SHP77 (cell line): ENCODE measurements at regions not wholly inside any gene's neighbourhood (a gene's known extent, or its start where the extent isn't known, plus 50 kb on each side); places are given as distances from the start of the nearest gene placed in this dataset.
A peak's percentile ranks its signal among the peaks of the same experiment; 100 is the strongest.

Source experiments
- DNase-seq, 2 experiments: peaks; one replicate each; lab custom pipeline; 2025; lab: John Stamatoyannopoulos, UW

DNA sequence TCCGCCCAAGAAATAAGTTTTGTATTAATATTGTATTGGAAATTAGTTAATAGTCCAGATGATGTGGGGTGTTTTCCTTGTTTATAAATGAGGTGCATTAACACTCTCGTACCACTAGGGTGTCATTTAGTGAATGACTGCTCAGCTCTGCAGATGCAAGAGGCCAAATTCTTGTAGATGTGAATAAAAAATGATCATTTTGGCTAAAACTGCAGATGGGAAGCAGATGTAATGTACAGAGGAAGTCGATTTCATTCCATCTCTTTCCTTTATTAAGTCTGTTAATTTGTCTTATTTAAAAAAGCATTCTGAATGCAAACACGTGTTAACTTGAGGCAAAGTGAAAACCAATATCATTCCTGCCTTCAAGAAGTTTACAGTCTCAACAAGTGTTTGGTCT is 108.1 kb downstream of the DHX15 start:
- DNase-seq, result no peak

GRCh38 chr4:24475756-24476155 is 108.6 kb downstream of the DHX15 start:
- DNase-seq, result no peak

- peak in 1 of 2 experiments; percentile 10 for DNase-seq
Measured at GRCh38 chr4:24473309-24473721, 111.0 kb downstream of the DHX15 start.

DNA sequence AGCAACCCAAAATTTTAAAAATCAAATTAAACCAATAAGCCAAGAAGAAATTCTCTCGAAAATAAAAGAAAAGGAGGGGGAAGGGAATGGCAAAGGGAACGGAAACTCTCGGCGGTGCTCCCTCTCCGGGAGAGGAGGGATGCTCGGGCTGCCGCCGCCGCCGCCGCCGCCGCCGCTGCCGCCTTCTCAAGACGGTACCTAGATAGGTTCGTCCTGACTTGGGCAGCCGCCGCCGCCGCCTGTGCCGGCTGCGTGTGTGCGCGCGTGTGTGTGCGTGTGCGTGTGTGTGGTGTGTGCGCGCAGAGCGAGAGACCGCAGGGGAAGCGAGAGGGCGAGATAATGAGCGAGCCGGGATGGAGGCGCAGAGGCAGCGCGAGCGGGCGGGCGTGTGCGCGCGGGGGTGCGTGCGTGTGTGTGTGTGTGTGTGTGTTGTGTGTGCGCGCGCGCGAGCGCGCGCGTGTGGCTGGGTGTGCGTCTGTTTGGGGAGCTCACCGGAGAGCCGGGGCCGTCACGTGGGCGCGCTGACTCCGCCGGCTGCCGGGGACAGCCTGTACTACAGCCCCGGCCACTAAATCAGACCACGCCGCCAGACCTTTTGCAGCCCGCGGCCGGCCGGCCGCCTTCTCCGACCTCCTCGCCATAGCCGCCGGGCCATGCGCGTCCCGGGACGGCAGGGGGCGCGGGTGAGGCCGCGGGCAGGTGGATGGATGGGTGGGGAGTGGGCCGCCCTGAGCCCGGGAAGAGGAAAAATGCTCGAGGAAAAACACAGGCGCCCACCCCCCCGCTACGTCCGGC is 111.6 kb downstream of the DHX15 start:
- DNase-seq, result peak; percentile 39 to 61

GRCh38 chr4:24472161-24472510 is 112.2 kb downstream of the DHX15 start:
- DNase-seq, result no peak

DNA sequence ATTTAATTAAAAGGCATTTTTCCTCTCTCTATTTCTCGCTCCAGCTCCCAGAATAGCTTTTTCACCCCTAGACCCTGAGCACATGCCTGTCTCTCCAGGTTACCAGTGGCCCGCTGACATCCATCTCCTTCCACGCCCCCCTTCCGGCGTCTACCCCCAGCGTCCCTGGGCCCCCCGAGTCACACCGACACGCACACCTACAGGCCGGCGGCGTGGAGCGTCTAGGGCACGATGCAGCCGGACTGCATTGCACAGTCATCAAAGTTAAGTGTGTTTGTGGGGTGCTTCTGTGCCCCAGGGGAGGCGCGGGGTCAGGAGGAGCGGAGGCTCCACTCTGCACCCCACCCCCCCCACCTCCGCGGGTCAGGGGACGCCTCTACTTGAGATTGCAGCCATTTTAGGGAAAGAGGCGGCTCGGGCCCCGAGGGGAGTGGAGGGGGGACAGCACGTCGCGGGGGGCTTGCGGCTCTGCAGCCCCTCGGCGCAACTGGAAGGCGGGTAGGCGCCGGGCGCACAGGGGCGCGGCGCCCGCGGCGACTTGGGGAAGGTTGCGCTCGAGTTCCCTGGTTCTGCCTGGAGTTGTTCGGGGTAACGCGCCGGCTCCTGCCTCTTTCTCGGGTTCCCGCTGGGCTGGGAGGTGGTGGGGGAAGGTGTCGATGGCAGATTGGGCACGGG is 112.7 kb downstream of the DHX15 start:
- DNase-seq, result no peak

DNA sequence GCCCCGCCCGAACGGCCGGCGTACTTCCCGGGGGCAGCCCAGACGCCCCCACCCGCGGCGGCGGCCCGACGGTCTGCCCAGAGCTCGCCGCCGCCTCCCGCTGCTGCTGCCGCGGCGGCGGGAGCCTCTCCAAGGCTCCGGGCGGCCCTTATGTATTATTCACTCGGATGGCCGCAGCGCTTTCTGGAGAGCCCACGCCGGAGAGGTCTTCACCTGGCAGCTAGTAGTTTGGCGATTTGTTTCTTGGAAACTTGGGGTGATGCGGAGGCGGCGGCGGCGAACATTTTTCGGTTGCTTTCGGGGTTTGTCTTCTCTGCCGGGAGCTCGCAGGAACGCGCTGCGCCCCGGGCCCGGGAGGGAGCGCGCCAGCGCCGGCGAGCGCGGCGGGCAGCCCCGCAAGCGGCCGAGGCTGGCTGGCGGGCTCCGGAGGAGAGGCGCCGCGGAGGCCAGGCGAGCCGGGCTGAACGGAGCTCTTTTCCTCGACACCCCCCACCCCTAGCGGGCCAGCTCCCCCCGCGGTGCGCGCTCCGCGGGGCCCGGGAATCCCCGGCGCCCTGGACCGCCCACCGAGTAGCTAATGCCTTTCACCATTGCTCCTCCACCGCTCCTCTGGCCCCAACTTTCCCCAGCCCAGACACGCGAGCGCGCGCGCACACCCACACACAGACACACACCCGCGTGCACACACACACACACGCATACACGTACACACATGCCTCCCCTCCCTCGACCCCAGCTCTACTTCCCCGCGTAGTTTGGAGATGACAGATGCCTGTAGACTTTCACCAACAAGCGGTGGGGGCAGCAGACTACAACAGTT is 113.5 kb downstream of the DHX15 start:
- DNase-seq, result no peak

- DNase-seq, result no peak
Measured at GRCh38 chr4:24468071-24468470, 116.3 kb downstream of the DHX15 start.

GRCh38 chr4:24464566-24464965 is 119.8 kb downstream of the DHX15 start:
- DNase-seq, result no peak

- no peak for DNase-seq
Measured at GRCh38 chr4:24456431-24456830, 127.9 kb downstream of the DHX15 start.

- no peak for DNase-seq
Measured at GRCh38 chr4:24453951-24454350, 130.4 kb downstream of the DHX15 start.

- DNase-seq, result no peak
Measured at GRCh38 chr4:24451870-24452269, 132.5 kb downstream of the DHX15 start.

DNA sequence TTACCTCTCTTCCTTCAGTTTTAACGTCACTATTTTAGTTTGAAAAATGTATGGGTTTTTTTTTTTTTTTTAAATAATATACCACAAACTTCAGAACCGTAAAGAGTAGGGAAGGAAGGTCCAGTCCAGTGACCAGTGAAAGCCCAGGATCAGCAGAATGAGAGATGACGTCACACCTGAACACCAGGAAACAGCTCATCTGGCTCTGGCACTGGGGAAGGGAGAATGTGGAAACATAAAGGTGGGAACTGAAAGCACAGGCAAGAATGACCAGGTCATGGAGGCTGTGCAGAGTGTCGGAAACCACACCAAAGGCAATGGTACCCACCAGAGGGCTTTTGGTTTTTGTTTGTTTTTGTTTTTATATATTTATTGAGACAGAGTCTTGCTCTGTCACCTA is 141.2 kb downstream of the DHX15 start:
- no peak for DNase-seq

- no peak for DNase-seq
Measured at GRCh38 chr4:24440765-24441164, 143.6 kb downstream of the DHX15 start.

DNA sequence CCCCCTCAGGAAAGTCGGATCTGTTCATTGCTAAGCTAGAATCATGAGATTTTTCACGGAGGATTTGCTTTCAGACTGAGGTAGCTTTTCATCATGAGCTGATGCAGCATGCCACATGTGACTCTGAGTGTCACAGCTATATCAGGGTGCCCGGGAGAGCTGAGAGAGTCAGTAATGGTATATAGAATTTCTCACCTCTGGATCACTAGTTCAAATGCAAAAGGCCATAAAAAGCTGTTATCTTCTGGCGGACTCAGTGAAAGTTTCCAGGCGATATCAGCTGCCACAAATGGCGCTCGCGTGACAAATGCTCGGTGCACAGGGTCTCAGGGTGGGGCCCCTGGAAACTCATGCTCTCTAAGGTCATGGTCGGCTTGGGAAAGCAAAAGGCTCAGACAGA is 150.1 kb downstream of the DHX15 start:
- no peak for DNase-seq

- no peak for DNase-seq
Measured at GRCh38 chr4:24433515-24434214, 150.7 kb downstream of the DHX15 start.

- no peak for DNase-seq
Measured at GRCh38 chr4:24428850-24429249, 155.5 kb downstream of the DHX15 start.

GRCh38 chr4:24426557-24426956 is 157.8 kb downstream of the DHX15 start:
- no peak for DNase-seq

GRCh38 chr4:24425863-24426262 is 158.5 kb downstream of the DHX15 start:
- no peak for DNase-seq

DNA sequence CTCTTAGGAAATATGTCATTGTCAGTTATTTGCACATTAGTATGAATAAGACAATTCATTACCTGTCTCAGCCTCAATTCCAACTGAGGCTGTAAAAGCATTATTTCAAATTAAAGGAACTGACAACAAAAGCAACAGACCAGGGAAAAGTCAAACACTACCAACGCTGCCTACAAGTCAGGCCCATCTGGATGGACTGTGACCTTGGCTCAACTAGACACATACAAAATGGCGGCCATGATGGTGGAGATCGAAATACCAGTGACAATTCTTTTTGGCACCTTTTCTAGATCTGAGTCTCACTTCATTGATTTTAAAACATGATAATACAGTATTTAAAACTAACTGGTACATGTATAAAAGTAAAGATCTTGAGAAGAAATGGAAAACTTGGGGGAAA is 160.7 kb downstream of the DHX15 start:
- no peak for DNase-seq

DNA sequence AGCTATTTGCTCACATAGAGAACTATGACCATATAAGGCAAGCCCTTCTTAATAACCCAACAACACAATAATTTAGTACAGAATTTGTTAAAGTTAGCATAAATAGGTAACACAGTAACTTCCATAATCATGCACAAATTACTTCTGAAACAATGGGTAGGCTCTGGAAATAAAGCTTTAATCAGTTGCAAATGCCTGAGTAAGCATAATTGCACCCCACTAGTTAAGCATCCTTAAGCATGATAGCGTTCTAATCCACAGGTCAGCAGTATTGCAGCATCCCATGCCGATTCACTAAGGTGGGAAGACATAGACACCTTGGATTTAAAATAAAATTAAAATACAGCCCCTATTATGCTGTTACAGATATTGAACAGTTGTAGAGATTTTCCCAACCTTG is 161.7 kb downstream of the DHX15 start:
- DNase-seq, result no peak
